NCI-H460 (cell line): ENCODE measurements at regions not wholly inside any gene's neighbourhood (a gene's known extent, or its start where the extent isn't known, plus 50 kb on each side); places are given as distances from the start of the nearest gene placed in this dataset.
"Not testable (repeated sequence)": the region's sequence is repeated elsewhere in the genome, so short reads cannot be mapped to it uniquely, and the experiment has no call there.

ENCODE experiments used
- DNase-seq: peaks from one replicate; pipeline ENCODE4 v3.0.0-alpha.2; 2016; ENCODE audit warnings: low read depth; ENCODE audit errors: extremely low read depth

- DNase-seq = no peak
Measured at GRCh38 chr10:8332730-8333111, 278.2 kb downstream of the GATA3 start.

GRCh38 chr10:8334631-8335030 is 280.1 kb downstream of the GATA3 start:
- no peak for DNase-seq

- no peak for DNase-seq
Measured at GRCh38 chr10:8336629-8337331, 282.3 kb downstream of the GATA3 start.

- no peak for DNase-seq
Measured at GRCh38 chr10:8337332-8337651, 282.8 kb downstream of the GATA3 start.

- no peak for DNase-seq
Measured at GRCh38 chr10:8338177-8338766, 283.8 kb downstream of the GATA3 start.

- DNase-seq = no peak
Measured at GRCh38 chr10:8344756-8345155, 290.3 kb downstream of the GATA3 start.

GRCh38 chr10:8346861-8347260 is 292.4 kb downstream of the GATA3 start:
- no peak for DNase-seq

GRCh38 chr10:8347614-8348013 is 293.1 kb downstream of the GATA3 start:
- DNase-seq = not testable (repeated sequence)

GRCh38 chr10:8349610-8350249 is 295.2 kb downstream of the GATA3 start:
- no peak for DNase-seq

GRCh38 chr10:8350250-8350967 is 295.9 kb downstream of the GATA3 start:
- no peak for DNase-seq

GRCh38 chr10:8352171-8353075 is 297.9 kb downstream of the GATA3 start:
- DNase-seq = no peak

- no peak for DNase-seq
Measured at GRCh38 chr10:8356283-8356682, 301.8 kb downstream of the GATA3 start.

GRCh38 chr10:8359467-8359866 is 305.0 kb downstream of the GATA3 start:
- no peak for DNase-seq

GRCh38 chr10:8360365-8360764 is 305.9 kb downstream of the GATA3 start:
- no peak for DNase-seq

GRCh38 chr10:8360814-8361509 is 306.5 kb downstream of the GATA3 start:
- no peak for DNase-seq

- no peak for DNase-seq
Measured at GRCh38 chr10:8361510-8361844, 307.0 kb downstream of the GATA3 start.

GRCh38 chr10:8365935-8366911 is 311.7 kb downstream of the GATA3 start:
- peak; percentile 4 for DNase-seq

GRCh38 chr10:8367672-8368411 is 313.4 kb downstream of the GATA3 start:
- not testable (repeated sequence) for DNase-seq
